H54 (cell line): ENCODE measurements at regions not wholly inside any gene's neighbourhood (a gene's known extent, or its start where the extent isn't known, plus 50 kb on each side); places are given as distances from the start of the nearest gene placed in this dataset.
A peak's percentile ranks its signal among the peaks of the same experiment; 100 is the strongest.

Experiments
- DNase-seq: peaks from one replicate; pipeline ENCODE4 v3.0.0; 2011; ENCODE audit warnings: low spot score, mixed read lengths; ENCODE audit not compliant: insufficient read length
- FAIRE-seq: peaks from 3 replicates; lab custom pipeline; 2011; peaks lifted over from hg19 to GRCh38; lab: Jason Lieb, UNC
- POLR2A ChIP-seq: IDR thresholded peaks from 2 replicates; pipeline ENCODE4 v1.6.1; 2011; ENCODE audit warnings: low read depth, mild to moderate bottlenecking, low read length

- DNase-seq (no peak), FAIRE-seq (no peak)
- no peak for TF ChIP-seq POLR2A
Observed at GRCh38 chr5:135223404-135223803, 175.6 kb downstream of the MACROH2A1 start.

GRCh38 chr5:135222771-135223170, 176.3 kb downstream of the MACROH2A1 start:
- no peak for TF ChIP-seq POLR2A
- no peak for FAIRE-seq

DNA sequence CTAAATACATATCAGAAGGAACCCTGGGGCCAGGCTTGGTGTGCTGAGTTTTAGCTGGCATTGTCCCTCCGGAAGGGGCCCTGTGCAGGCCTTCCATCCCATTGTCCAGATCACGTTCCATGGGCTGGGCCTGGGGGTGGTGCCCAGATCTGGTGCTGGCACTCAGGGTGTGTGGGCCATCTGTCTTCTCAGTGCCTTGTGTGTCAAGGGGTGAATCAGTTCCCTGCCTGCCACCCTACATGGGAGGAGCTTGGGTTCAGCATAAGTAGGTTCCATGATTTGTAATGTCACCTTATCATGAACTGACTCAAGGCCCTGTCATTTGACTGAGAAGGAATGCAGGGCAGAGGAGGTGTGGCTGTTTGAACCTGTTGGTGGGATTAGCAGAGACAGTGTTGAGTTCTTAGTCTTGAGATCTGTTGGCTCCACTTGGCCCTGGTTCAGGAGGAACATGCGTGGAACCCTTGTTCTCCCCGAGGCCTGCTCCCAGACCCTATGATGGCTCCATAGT, 176.8 kb downstream of the MACROH2A1 start:
- DNase-seq (peak; percentile 62), FAIRE-seq (no peak)
- no peak for TF ChIP-seq POLR2A

More at GRCh38 chr5:135222771-135223170, 176.3 kb downstream of the MACROH2A1 start:
- DNase-seq = no peak

- FAIRE-seq (no peak), DNase-seq (no peak)
- TF ChIP-seq POLR2A = no peak
Observed at GRCh38 chr5:135221696-135222095, 177.3 kb downstream of the MACROH2A1 start.

GRCh38 chr5:135221187-135221473, 177.9 kb downstream of the MACROH2A1 start:
- no peak for TF ChIP-seq POLR2A
- DNase-seq (no peak), FAIRE-seq (no peak)

GRCh38 chr5:135220394-135221186, 178.4 kb downstream of the MACROH2A1 start:
- DNase-seq (no peak), FAIRE-seq (no peak)
- TF ChIP-seq POLR2A = no peak

DNA sequence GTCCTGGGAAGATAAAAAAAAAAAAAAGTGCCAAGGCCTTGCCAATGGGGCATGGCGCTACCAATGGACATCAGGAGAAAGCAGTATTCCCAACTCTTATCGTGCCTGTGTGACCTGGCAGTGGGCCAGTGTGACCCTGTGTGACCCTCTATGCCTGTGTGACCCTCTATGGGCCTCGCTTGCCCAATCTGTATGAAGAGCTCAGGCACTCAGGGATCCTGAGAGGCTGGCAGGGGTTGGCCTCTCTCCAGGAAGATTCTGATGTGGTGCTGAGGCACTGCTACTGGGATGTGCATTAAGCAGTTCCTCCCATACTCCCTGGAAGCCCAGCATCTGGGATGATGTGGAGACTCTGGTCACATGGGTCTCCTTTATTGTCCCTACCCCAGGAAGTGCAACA, 179.2 kb downstream of the MACROH2A1 start:
- TF ChIP-seq POLR2A = no peak
- FAIRE-seq (no peak), DNase-seq (no peak)

DNA sequence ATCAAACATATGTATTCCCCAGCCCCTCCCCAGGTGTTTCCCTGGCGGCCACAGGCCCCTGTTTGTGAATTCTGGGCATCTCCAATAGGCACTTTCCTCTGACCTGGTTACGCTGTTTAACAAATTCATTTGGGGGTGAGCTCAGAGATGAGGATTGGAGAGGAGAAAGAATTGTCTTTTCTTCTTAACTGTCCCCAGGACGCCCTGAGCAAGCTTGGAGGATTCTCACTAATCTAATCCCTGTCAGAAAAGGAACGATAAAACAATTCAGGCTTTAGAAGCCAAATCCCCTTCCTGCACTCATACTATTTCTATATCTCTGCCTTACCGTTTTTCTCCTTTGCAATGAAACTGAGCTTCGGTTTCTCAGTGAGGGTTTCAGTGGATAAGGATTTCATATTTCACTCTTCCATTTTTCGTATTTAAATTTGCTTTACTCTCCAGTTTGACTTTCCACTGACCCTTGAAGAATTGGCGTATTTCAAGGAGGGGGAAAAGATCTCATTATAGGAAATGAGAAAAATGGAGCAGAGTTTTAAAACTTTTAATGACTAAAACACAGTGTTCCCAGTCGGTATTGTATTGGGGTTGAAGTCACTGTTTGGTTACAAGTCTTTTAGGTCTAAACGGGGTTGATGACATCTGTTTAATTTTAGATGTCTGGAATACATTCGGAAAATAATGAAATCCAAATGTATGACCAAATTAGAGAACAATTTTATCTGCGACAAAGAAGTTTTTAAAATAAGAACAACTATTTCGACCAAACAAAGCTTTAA, 180.1 kb downstream of the MACROH2A1 start:
- no peak for FAIRE-seq
- DNase-seq = no peak
- no peak for TF ChIP-seq POLR2A

DNA sequence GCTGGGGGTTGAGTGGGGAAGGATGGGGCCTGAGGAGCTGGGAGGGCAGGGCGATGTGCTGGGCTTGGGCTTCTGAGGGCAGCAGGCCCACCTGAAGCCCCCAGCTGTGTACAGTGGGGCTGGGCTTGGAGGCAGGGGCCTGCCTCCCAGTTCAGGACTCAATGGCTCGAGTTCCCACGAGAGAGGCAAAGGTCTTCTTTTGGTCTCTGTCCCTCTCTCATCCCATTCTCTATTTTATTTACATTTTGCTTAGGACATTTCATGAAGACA, 180.6 kb downstream of the MACROH2A1 start:
- no peak for DNase-seq
- no peak for TF ChIP-seq POLR2A
- FAIRE-seq = no peak

GRCh38 chr5:135217669-135218485, 181.2 kb downstream of the MACROH2A1 start:
- FAIRE-seq (no peak), DNase-seq (no peak)
- no peak for TF ChIP-seq POLR2A

DNA sequence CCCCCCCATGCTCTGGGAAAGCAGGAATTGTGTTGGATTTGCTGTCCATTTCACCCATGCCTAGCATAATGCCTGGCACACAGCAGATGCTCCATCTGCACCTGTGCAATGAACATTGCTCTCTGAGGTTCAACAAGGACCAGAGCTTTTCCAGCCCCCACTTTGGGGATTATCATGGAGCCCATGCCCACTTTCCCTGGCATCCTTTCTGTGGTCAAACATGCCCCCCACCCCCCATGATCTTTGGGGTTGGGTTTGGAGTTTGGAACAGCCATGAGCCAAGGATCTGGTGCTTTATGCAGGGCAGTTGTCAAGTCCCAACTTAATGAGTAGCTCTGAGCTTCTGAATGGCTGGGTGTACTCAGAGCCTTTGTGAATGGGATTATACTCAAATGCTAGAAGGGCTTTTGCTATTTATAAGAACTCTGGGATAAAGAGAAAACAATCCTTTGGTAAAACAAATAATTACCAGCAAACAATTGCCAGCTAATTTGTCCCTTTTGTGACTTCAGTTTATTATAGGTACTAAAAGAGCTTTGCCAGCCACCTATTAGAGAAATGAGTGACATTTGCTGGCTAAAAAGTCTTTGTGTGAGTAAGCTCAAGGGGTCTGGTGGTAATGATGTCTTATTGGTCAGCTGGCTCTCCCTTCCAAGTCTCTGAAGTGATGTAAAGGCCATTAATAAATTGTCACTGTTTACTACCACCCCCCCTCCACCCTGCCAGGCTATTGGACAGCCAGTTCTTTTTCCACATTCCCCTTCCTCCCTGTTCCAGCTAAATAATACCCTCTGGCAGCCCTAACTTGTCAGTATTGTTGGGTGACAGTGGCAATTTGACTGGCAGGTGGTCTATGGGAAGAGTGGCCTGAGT, 182.3 kb downstream of the MACROH2A1 start:
- no peak for TF ChIP-seq POLR2A
- DNase-seq = no peak
- FAIRE-seq = no peak

DNA sequence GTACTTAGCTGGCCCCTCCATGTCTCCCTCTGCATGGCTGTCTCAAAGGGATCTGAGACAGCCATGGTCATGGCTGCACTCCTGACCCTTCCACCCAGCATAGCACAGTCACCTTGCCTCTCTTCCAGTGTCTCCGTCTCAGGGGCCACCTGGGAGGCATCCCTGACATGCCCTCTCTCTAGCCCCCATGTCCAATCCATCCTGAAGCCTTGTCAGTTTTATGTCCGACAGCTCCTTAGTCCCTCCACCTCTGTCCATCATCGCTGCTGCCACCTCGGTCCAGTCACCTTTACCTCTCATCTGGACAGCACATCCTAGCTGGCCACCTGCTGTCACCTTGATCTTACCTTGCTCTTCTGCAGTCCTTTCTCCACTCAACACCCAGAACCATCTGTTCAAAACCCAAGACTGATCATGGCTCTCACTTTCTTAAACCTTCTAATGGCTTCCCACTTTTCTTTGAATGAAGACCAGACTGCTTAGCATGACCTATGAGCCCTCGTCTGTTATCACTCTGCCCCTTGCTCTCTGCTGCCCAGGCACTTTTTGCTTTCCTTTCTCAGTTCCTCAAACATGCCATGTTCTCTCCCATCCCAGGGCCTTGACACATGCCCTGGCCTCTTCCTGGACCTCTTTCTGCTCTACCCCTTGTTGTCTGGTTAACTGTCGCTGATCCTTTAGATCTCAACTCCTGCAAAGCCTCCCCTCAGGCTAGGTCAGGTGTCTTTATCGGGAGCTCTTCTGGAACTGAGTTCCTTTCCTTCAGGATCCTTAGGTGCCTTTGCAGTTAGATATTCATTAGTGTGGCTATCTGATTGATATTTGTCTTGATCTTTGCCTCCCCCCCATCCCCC, 181.8 kb upstream of the PITX1 start:
- DNase-seq (no peak), FAIRE-seq (no peak)
- no peak for TF ChIP-seq POLR2A
